ENCODE measurements at regions not wholly inside any gene's neighbourhood (a gene's known extent, or its start where the extent isn't known, plus 50 kb on each side); places are given as distances from the start of the nearest gene placed in this dataset.
"Not testable (repeated sequence)": the region's sequence is repeated elsewhere in the genome, so short reads cannot be mapped to it uniquely, and the experiment has no call there.

GRCh38 chr12:124377981-124378509 is 83.2 kb downstream of the RFLNA start:
- Mint-ChIP-seq H3K27ac (peak overlapping the region; percentile 90), H3K4me1 (peaks cover 20 to 27% of the 10 kb centered on the region in 2 donors), H3K9me3 (no peaks in the 10 kb centered on the region), H3K27me3 (no peaks in the 10 kb centered on the region), H3K4me3 (no peak overlapping the region), H3K36me3 (peaks cover 53 to 67% of the 10 kb centered on the region in 2 donors)
- no peak for ATAC-seq (replicated peaks)
- no peak for DNase-seq

GRCh38 chr12:124376435-124376834 is 81.5 kb downstream of the RFLNA start:
- H3K9me3 Mint-ChIP-seq = no peaks in the 10 kb centered on the region
- no peak overlapping the region for H3K4me3 Mint-ChIP-seq
- H3K27ac Mint-ChIP-seq = no peak overlapping the region
- H3K27me3 Mint-ChIP-seq = no peaks in the 10 kb centered on the region
- no peak for DNase-seq
- no peak for ATAC-seq (replicated peaks)
- peaks cover 57 to 63% of the 10 kb centered on the region in 2 donors for H3K36me3 Mint-ChIP-seq
- H3K4me1 Mint-ChIP-seq = peaks cover 13 to 21% of the 10 kb centered on the region in 2 donors

- peaks cover 7 to 14% of the 10 kb centered on the region in 2 donors for H3K4me1 Mint-ChIP-seq
- H3K9me3 Mint-ChIP-seq = no peaks in the 10 kb centered on the region
- DNase-seq (no peak), ATAC-seq (replicated peaks) (no peak)
- no peaks in the 10 kb centered on the region for H3K27me3 Mint-ChIP-seq
- H3K36me3 Mint-ChIP-seq = peaks cover 52 to 62% of the 10 kb centered on the region in 2 donors
- H3K4me3 Mint-ChIP-seq = no peak overlapping the region
- H3K27ac Mint-ChIP-seq = peak overlapping the region; percentile 59
Observed at GRCh38 chr12:124375789-124376175, 80.9 kb downstream of the RFLNA start.

- Mint-ChIP-seq H3K9me3 (no peaks in the 10 kb centered on the region), H3K36me3 (peaks cover 52 to 66% of the 10 kb centered on the region in 2 donors)
Observed at GRCh38 chr12:124375141-124375788, 80.4 kb downstream of the RFLNA start.

GRCh38 chr12:124374567-124374966 is 79.7 kb downstream of the RFLNA start:
- DNase-seq (no peak), ATAC-seq (replicated peaks) (no peak)
- peak overlapping the region in 1 of 2 donors; percentile 3 for H3K4me3 Mint-ChIP-seq
- H3K27me3 Mint-ChIP-seq = no peaks in the 10 kb centered on the region
- H3K9me3 Mint-ChIP-seq = no peaks in the 10 kb centered on the region
- peaks cover 49 to 61% of the 10 kb centered on the region in 2 donors for H3K36me3 Mint-ChIP-seq
- H3K4me1 Mint-ChIP-seq = peaks cover under 1 to 2% of the 10 kb centered on the region in 2 donors
- H3K27ac Mint-ChIP-seq = no peak overlapping the region

More at GRCh38 chr12:124375141-124375788, 80.4 kb downstream of the RFLNA start:
- H3K27ac Mint-ChIP-seq = no peak overlapping the region
- DNase-seq (no peak), ATAC-seq (replicated peaks) (no peak)
- H3K4me1 Mint-ChIP-seq = peaks cover 3 to 9% of the 10 kb centered on the region in 2 donors
- H3K4me3 Mint-ChIP-seq = peak overlapping the region in 1 of 2 donors; percentile 3
- H3K27me3 Mint-ChIP-seq = no peaks in the 10 kb centered on the region

GRCh38 chr12:124374147-124374546 is 79.3 kb downstream of the RFLNA start:
- DNase-seq (no peak), ATAC-seq (replicated peaks) (no peak)
- H3K36me3 Mint-ChIP-seq = peaks cover 48 to 57% of the 10 kb centered on the region in 2 donors
- no peaks in the 10 kb centered on the region for H3K9me3 Mint-ChIP-seq
- no peaks in the 10 kb centered on the region for H3K27me3 Mint-ChIP-seq
- H3K4me1 Mint-ChIP-seq = no peaks in the 10 kb centered on the region
- H3K4me3 Mint-ChIP-seq = peak overlapping the region in 1 of 2 donors; percentile 19
- no peak overlapping the region for H3K27ac Mint-ChIP-seq

- DNase-seq; ATAC-seq (replicated peaks); H3K9me3 Mint-ChIP-seq; H3K27me3 Mint-ChIP-seq; H3K4me1 Mint-ChIP-seq; H3K4me3 Mint-ChIP-seq; H3K27ac Mint-ChIP-seq: not testable (repeated sequence)
- peaks cover 48 to 55% of the 10 kb centered on the region in 2 donors for H3K36me3 Mint-ChIP-seq
Observed at GRCh38 chr12:124373701-124374100, 78.8 kb downstream of the RFLNA start.

GRCh38 chr12:124372831-124373230 is 77.9 kb downstream of the RFLNA start:
- Mint-ChIP-seq H3K9me3 (no peaks in the 10 kb centered on the region), H3K27ac (no peak overlapping the region), H3K4me3 (no peak overlapping the region), H3K36me3 (peaks cover 51 to 55% of the 10 kb centered on the region in 2 donors), H3K27me3 (no peaks in the 10 kb centered on the region), H3K4me1 (no peaks in the 10 kb centered on the region)
- ATAC-seq (replicated peaks) (no peak), DNase-seq (no peak)

- Mint-ChIP-seq H3K27me3 (no peaks in the 10 kb centered on the region), H3K36me3 (peaks cover 50 to 51% of the 10 kb centered on the region in 2 donors), H3K4me3 (no peak overlapping the region), H3K4me1 (no peaks in the 10 kb centered on the region), H3K9me3 (no peaks in the 10 kb centered on the region), H3K27ac (peak overlapping the region; percentile 42)
- ATAC-seq (replicated peaks) (no peak), DNase-seq (no peak)
Observed at GRCh38 chr12:124371970-124372555, 77.2 kb downstream of the RFLNA start.

- Mint-ChIP-seq H3K9me3 (no peaks in the 10 kb centered on the region), H3K27ac (no peak overlapping the region), H3K4me1 (no peaks in the 10 kb centered on the region), H3K27me3 (no peaks in the 10 kb centered on the region), H3K4me3 (no peak overlapping the region), H3K36me3 (peaks cover 46% of the 10 kb centered on the region in 2 donors)
- DNase-seq (no peak), ATAC-seq (replicated peaks) (no peak)
Observed at GRCh38 chr12:124371366-124371765, 76.5 kb downstream of the RFLNA start.

GRCh38 chr12:124370851-124371250 is 76.0 kb downstream of the RFLNA start:
- Mint-ChIP-seq H3K9me3 (no peaks in the 10 kb centered on the region), H3K36me3 (peaks cover 46 to 50% of the 10 kb centered on the region in 2 donors), H3K4me1 (peaks cover 0 to 3% of the 10 kb centered on the region in 2 donors), H3K27ac (no peak overlapping the region), H3K27me3 (no peaks in the 10 kb centered on the region), H3K4me3 (no peak overlapping the region)
- DNase-seq = no peak
- no peak for ATAC-seq (replicated peaks)

- ATAC-seq (replicated peaks) (no peak), DNase-seq (no peak)
- Mint-ChIP-seq H3K36me3 (peaks cover 45 to 50% of the 10 kb centered on the region in 2 donors), H3K27me3 (no peaks in the 10 kb centered on the region), H3K9me3 (no peaks in the 10 kb centered on the region), H3K4me3 (no peak overlapping the region), H3K27ac (no peak overlapping the region), H3K4me1 (peaks cover 0 to 5% of the 10 kb centered on the region in 2 donors)
Observed at GRCh38 chr12:124370384-124370783, 75.5 kb downstream of the RFLNA start.

- Mint-ChIP-seq H3K9me3 (no peaks in the 10 kb centered on the region), H3K36me3 (peaks cover 41 to 46% of the 10 kb centered on the region in 2 donors), H3K27me3 (no peaks in the 10 kb centered on the region), H3K4me1 (peaks cover 0 to 5% of the 10 kb centered on the region in 2 donors), H3K27ac (peak overlapping the region; percentile 9), H3K4me3 (no peak overlapping the region)
- DNase-seq (no peak), ATAC-seq (replicated peaks) (no peak)
Observed at GRCh38 chr12:124369827-124370378, 75.0 kb downstream of the RFLNA start.

GRCh38 chr12:124369055-124369826 is 74.3 kb downstream of the RFLNA start:
- no peak overlapping the region for H3K4me3 Mint-ChIP-seq
- no peaks in the 10 kb centered on the region for H3K9me3 Mint-ChIP-seq
- no peak for ATAC-seq (replicated peaks)
- no peak for DNase-seq
- H3K27me3 Mint-ChIP-seq = no peaks in the 10 kb centered on the region
- no peak overlapping the region for H3K27ac Mint-ChIP-seq
- H3K4me1 Mint-ChIP-seq = peaks cover 0 to 5% of the 10 kb centered on the region in 2 donors
- peaks cover 41 to 43% of the 10 kb centered on the region in 2 donors for H3K36me3 Mint-ChIP-seq
